ENCODE measurements at regions not wholly inside any gene's neighbourhood (a gene's known extent, or its start where the extent isn't known, plus 50 kb on each side); places are given as distances from the start of the nearest gene placed in this dataset.

DNA sequence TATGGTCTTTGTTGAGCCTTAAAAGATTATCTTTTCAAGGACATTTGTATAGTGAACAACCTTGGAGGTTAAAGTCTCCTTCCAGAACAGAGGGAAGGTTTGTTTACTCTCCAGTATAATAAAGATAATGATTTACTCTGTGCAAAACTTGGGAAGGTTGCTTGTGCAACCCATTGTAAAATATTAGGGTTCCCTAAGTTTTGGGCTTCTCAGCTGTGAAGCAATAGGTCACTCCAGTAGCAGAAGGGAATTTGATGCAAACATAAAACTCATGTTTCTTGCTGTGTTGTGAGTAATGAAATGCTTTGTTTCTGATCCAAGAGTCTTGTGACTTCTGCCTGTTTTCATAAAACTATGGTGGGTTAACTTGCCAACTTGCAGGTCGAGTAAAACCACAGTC, 177.5 kb downstream of the SUCNR1 start:
- 100% methylated on average over 1 of the region's 1 CpG for WGBS (ENCODE audit: insufficient coverage)
- H3K4me1 ChIP-seq (ENCODE audit: control insufficient read depth in 2 of 2, insufficient read depth in 2 of 2, low read length in 2 of 2) = no peaks in the 10 kb centered on the region
- no peaks in the 10 kb centered on the region for H3K27me3 ChIP-seq (replicated peaks in 1 of 4; ENCODE audit: control extremely low read depth in 1 of 4, control insufficient read depth in 3 of 4, insufficient read depth in 4 of 4, low read length in 3 of 4)
- Mint-ChIP-seq H3K4me3 (no peak overlapping the region), H3K27me3 (no peaks in the 10 kb centered on the region), H3K9me3 (ENCODE audit: insufficient read depth) (no peaks in the 10 kb centered on the region), H3K27ac (no peak overlapping the region), H3K4me1 (no peaks in the 10 kb centered on the region)
- H4K20me1 ChIP-seq (ENCODE audit: control insufficient read depth, insufficient read depth, low read length, poor library complexity, severe bottlenecking) = no peaks in the 10 kb centered on the region
- no peak overlapping the region for H2AFZ ChIP-seq (ENCODE audit: insufficient read depth, low read depth, low read length, poor library complexity, severe bottlenecking)
- H3K27ac ChIP-seq (ENCODE audit: low read length in 2 of 2) = no peak overlapping the region
- H3K79me2 ChIP-seq (ENCODE audit: control insufficient read depth, insufficient read depth, low read length) = no peaks in the 10 kb centered on the region
- ChIA-PET POLR2A (no interaction called here), CTCF (no interaction called here)
- no peak for TF ChIP-seq EZH2 (IDR thresholded peaks at IDR 0.05; ENCODE audit: borderline replicate concordance, insufficient read depth, low read depth, low read length, poor library complexity, severe bottlenecking)
- TF ChIP-seq, protein P1, sequence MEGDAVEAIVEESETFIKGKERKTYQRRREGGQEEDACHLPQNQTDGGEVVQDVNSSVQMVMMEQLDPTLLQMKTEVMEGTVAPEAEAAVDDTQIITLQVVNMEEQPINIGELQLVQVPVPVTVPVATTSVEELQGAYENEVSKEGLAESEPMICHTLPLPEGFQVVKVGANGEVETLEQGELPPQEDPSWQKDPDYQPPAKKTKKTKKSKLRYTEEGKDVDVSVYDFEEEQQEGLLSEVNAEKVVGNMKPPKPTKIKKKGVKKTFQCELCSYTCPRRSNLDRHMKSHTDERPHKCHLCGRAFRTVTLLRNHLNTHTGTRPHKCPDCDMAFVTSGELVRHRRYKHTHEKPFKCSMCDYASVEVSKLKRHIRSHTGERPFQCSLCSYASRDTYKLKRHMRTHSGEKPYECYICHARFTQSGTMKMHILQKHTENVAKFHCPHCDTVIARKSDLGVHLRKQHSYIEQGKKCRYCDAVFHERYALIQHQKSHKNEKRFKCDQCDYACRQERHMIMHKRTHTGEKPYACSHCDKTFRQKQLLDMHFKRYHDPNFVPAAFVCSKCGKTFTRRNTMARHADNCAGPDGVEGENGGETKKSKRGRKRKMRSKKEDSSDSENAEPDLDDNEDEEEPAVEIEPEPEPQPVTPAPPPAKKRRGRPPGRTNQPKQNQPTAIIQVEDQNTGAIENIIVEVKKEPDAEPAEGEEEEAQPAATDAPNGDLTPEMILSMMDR (IDR thresholded peaks at IDR 0.05) = no peak
- no peaks in the 10 kb centered on the region for H3K36me3 ChIP-seq (replicated peaks in 1 of 2; ENCODE audit: control extremely low read depth in 1 of 2, control insufficient read depth in 1 of 2, extremely low read depth in 1 of 2, insufficient read depth in 2 of 2, low read length in 1 of 2)
- DNase-seq (no peak), ATAC-seq (ENCODE audit: low read depth) (no peak)
- intact Hi-C loops (cut with micrococcal nuclease) = no loop called here
- H3K4me2 ChIP-seq (replicated peaks; ENCODE audit: low read depth, low read length, poor library complexity, severe bottlenecking) = no peak overlapping the region
- H3K9ac ChIP-seq (ENCODE audit: low read length) = no peak overlapping the region
- H3K9me3 ChIP-seq (ENCODE audit: control extremely low read depth in 1 of 3, control insufficient read depth in 2 of 3, insufficient read depth in 1 of 3, low read length in 2 of 3) = no peaks in the 10 kb centered on the region
- H3K4me3 ChIP-seq (ENCODE audit: control extremely low read depth in 1 of 5, extremely low read depth in 1 of 5, insufficient read depth in 1 of 5, low read depth in 2 of 5, low read length in 4 of 5) = no peak overlapping the region

DNA sequence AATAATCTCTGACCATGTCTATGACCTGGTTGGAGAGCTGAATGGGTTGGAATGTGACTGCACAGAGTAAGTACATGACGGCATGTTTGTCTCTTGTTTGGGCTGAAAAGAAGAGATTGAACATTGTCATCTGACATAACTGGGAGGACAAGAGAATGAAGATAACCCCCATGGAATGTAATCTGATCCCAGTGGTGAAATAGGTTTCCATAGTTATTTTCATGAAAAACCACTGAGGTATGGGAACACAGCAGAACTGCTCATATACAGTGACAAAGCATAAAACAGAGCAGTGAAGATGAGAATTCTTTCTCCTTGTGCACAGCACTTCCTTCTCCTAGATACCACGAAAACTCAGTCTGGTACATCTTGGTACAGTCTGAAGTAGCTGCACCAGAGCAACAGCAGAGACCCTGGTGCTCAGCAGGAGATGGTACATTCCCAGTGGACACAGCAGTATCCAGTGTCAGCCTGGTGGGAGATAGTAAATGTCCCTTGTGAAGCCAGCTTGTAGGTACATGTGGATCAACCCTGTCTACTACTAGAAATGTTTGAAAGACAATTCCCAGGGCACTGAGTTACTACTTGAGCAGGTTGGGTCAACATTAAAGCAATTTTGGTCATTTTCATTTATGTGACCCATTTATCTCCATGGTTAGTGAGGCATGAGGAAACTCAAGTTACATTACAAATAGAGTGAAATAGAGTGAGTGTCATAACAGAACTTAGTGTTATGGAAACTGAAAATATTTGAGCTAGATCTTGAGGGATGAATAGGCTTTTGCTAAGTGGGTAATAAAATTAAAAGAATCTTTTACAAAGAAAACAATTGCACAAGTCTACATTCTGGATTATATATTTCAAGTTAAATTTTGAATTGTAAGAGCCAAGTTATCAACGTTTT, 178.3 kb downstream of the SUCNR1 start:
- TF ChIP-seq, protein P1 (IDR thresholded peaks at IDR 0.05) = no peak
- no peak for TF ChIP-seq EZH2 (IDR thresholded peaks at IDR 0.05; ENCODE audit: borderline replicate concordance, insufficient read depth, low read depth, low read length, poor library complexity, severe bottlenecking)
- DNase-seq (no peak), ATAC-seq (ENCODE audit: low read depth) (no peak)
- Histone ChIP-seq H3K9ac (ENCODE audit: low read length) (no peak overlapping the region), H3K9me3 (ENCODE audit: control extremely low read depth in 1 of 3, control insufficient read depth in 2 of 3, insufficient read depth in 1 of 3, low read length in 2 of 3) (no peaks in the 10 kb centered on the region), H3K4me1 (ENCODE audit: control insufficient read depth in 2 of 2, insufficient read depth in 2 of 2, low read length in 2 of 2) (no peaks in the 10 kb centered on the region), H3K4me2 (replicated peaks; ENCODE audit: low read depth, low read length, poor library complexity, severe bottlenecking) (no peak overlapping the region), H2AFZ (ENCODE audit: insufficient read depth, low read depth, low read length, poor library complexity, severe bottlenecking) (no peak overlapping the region), H4K20me1 (ENCODE audit: control insufficient read depth, insufficient read depth, low read length, poor library complexity, severe bottlenecking) (no peaks in the 10 kb centered on the region), H3K27me3 (replicated peaks in 1 of 4; ENCODE audit: control extremely low read depth in 1 of 4, control insufficient read depth in 3 of 4, insufficient read depth in 4 of 4, low read length in 3 of 4) (no peaks in the 10 kb centered on the region), H3K4me3 (ENCODE audit: control extremely low read depth in 1 of 5, extremely low read depth in 1 of 5, insufficient read depth in 1 of 5, low read depth in 2 of 5, low read length in 4 of 5) (no peak overlapping the region), H3K27ac (ENCODE audit: low read length in 2 of 2) (no peak overlapping the region), H3K79me2 (ENCODE audit: control insufficient read depth, insufficient read depth, low read length) (no peaks in the 10 kb centered on the region), H3K36me3 (replicated peaks in 1 of 2; ENCODE audit: control extremely low read depth in 1 of 2, control insufficient read depth in 1 of 2, extremely low read depth in 1 of 2, insufficient read depth in 2 of 2, low read length in 1 of 2) (no peaks in the 10 kb centered on the region)
- H3K4me3 Mint-ChIP-seq = no peak overlapping the region
- ChIA-PET CTCF (no interaction called here), POLR2A (no interaction called here)
- intact Hi-C loops (cut with micrococcal nuclease) = no loop called here
- H3K27ac Mint-ChIP-seq = no peak overlapping the region
- no peaks in the 10 kb centered on the region for H3K4me1 Mint-ChIP-seq
- H3K27me3 Mint-ChIP-seq = no peaks in the 10 kb centered on the region
- 100% methylated on average over 1 of the region's 3 CpGs for WGBS (ENCODE audit: insufficient coverage)
- no peaks in the 10 kb centered on the region for H3K9me3 Mint-ChIP-seq (ENCODE audit: insufficient read depth)

Data from B cell (primary cell).